Trophoblast cell (in vitro differentiated cells and primary cell): ENCODE measurements at regions not wholly inside any gene's neighbourhood (a gene's known extent, or its start where the extent isn't known, plus 50 kb on each side); places are given as distances from the start of the nearest gene placed in this dataset.

Experiments used
- DNase-seq, 2 donors: peaks; one replicate each; pipeline ENCODE4 v3.0.0-alpha.2; 2016
- H2AFZ ChIP-seq: 2 replicates; pipeline ENCODE4 v1.6.1; 2013; ENCODE audit warnings: low read length, moderate library complexity, mild to moderate bottlenecking; ENCODE audit not compliant: insufficient read depth, poor library complexity
- H2AK5ac ChIP-seq: 2 replicates; pipeline ENCODE4 v1.6.1; 2013; ENCODE audit warnings: mild to moderate bottlenecking, low read length
- H2BK120ac ChIP-seq: 2 replicates; pipeline ENCODE4 v1.6.1; 2013; ENCODE audit warnings: low read length, mild to moderate bottlenecking, moderate library complexity; ENCODE audit not compliant: insufficient read depth, poor library complexity
- H2BK12ac ChIP-seq: 2 replicates; pipeline ENCODE4 v1.6.1; 2013; ENCODE audit warnings: mild to moderate bottlenecking, low read length, moderate library complexity
- H2BK5ac ChIP-seq: 2 replicates; pipeline ENCODE4 v1.6.1; 2013; ENCODE audit warnings: low read length, low read depth, moderate library complexity, mild to moderate bottlenecking; ENCODE audit not compliant: poor library complexity
- H3K14ac ChIP-seq: 2 replicates; pipeline ENCODE4 v1.6.1; 2013; ENCODE audit warnings: mild to moderate bottlenecking, low read length
- H3K18ac ChIP-seq: 2 replicates; pipeline ENCODE4 v1.6.1; 2013; ENCODE audit warnings: mild to moderate bottlenecking, low read length
- H3K23ac ChIP-seq: 2 replicates; pipeline ENCODE4 v1.6.1; 2013; ENCODE audit warnings: low read length
- H3K27ac ChIP-seq: 2 replicates; pipeline ENCODE4 v1.5.1; 2013; ENCODE audit warnings: low read depth, mild to moderate bottlenecking, inconsistent platforms, low read length, moderate library complexity
- H3K27me3 ChIP-seq: 2 replicates; pipeline ENCODE4 v1.6.1; 2013; ENCODE audit warnings: inconsistent platforms, mild to moderate bottlenecking, low read length, moderate library complexity; ENCODE audit not compliant: insufficient read depth
- H3K36me3 ChIP-seq, 2 experiments: 1 replicate in 1 of 2; 2 replicates in 1 of 2; pipeline ENCODE4 v1.6.1; 2013; ENCODE audit warnings: low read length in 2 of 2, mild to moderate bottlenecking in 2 of 2, moderate library complexity in 1 of 2; ENCODE audit not compliant: insufficient read depth in 2 of 2, control insufficient read depth in 1 of 2
- H3K4ac ChIP-seq: 2 replicates; pipeline ENCODE4 v1.6.1; 2013; ENCODE audit warnings: low read depth, mild to moderate bottlenecking, low read length, moderate library complexity
- H3K4me1 ChIP-seq, 2 experiments: 1 replicate in 1 of 2; 2 replicates in 1 of 2; pipeline ENCODE4 v1.6.1; 2013; ENCODE audit warnings: low read length in 2 of 2, mild to moderate bottlenecking in 2 of 2, moderate library complexity in 1 of 2; ENCODE audit not compliant: insufficient read depth in 2 of 2, control insufficient read depth in 1 of 2
- H3K4me2 ChIP-seq: 2 replicates; pipeline ENCODE4 v1.6.1; 2013; ENCODE audit warnings: inconsistent platforms, mild to moderate bottlenecking, low read length, moderate library complexity
- H3K4me3 ChIP-seq: 2 replicates; pipeline ENCODE4 v1.5.1; 2013; ENCODE audit warnings: mild to moderate bottlenecking, low read depth, low read length, inconsistent platforms
- H3K79me1 ChIP-seq: one replicate; pipeline ENCODE4 v1.6.1; 2013; ENCODE audit warnings: low read length
- H3K79me2 ChIP-seq: 2 replicates; pipeline ENCODE4 v1.6.1; 2013; ENCODE audit warnings: low read length, mild to moderate bottlenecking; ENCODE audit not compliant: control insufficient read depth, insufficient read depth, poor library complexity
- H3K9ac ChIP-seq: 2 replicates; pipeline ENCODE4 v1.6.1; 2013; ENCODE audit warnings: mild to moderate bottlenecking, low read length
- H3K9me3 ChIP-seq: 2 replicates; pipeline ENCODE4 v1.6.1; 2013; ENCODE audit warnings: low read depth, mild to moderate bottlenecking, control low read depth, inconsistent platforms, low read length; ENCODE audit not compliant: insufficient read depth
- H4K12ac ChIP-seq: 2 replicates; pipeline ENCODE4 v1.6.1; 2013; ENCODE audit warnings: low read depth, mild to moderate bottlenecking, low read length, moderate library complexity
- H4K8ac ChIP-seq: 2 replicates; pipeline ENCODE4 v1.6.1; 2013; ENCODE audit warnings: low read depth, mild to moderate bottlenecking, low read length, moderate library complexity
- H4K91ac ChIP-seq: one replicate; pipeline ENCODE4 v1.6.1; 2013; ENCODE audit warnings: low read depth, mild to moderate bottlenecking, low read length, moderate library complexity
- WGBS: extraction: QIAGEN DNeasy Blood & Tissue Kit; methylation state at CpG from one replicate; pipeline ENCODE4 v1.1.7; 2013; ENCODE audit warnings: missing lambda C conversion rate; ENCODE audit not compliant: insufficient read length, insufficient coverage; ENCODE audit errors: extremely low coverage; 5-methylcytosine and 5-hydroxymethylcytosine counted together

DNA sequence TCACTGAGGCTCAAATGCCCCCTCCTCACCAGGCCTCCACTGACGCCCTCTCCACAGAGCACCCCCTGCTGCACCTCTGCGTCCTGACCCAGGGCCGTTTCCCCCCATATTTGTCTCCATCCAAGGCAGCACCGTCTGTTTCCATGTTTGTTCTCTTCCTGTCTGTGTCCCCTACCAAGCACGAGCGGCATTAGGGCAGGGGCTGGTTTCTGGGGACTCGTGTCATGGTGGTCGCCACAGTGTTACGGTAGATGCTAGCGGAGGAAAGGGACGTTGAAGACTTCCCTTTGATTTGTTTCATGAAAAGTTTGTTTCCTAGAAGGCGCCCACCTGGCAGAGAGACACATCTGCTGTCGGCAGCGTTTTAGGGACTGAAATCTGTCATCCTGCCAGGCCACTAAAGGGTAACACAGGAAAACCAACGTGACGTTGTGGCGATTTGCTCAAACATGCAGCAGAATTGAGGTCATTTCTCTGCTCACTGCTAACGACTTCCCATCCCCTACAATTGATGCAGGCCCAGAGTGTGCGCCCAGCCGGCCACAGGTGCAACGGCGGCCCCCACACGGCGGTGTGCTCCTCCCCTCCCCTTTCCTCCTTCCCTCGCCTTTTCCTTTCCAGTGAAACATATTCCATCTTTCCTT, 79.3 kb upstream of the IRX4 start:
- Histone ChIP-seq H3K27me3 (no peaks in the 10 kb centered on the region), H3K9ac (no peak overlapping the region), H3K79me2 (no peaks in the 10 kb centered on the region), H2BK5ac (no peak overlapping the region), H3K18ac (no peak overlapping the region), H2BK120ac (no peak overlapping the region), H2AK5ac (no peak overlapping the region), H3K4ac (no peak overlapping the region), H3K14ac (no peak overlapping the region), H3K79me1 (no peaks in the 10 kb centered on the region), H4K12ac (no peak overlapping the region), H4K91ac (no peak overlapping the region), H2AFZ (no peak overlapping the region), H3K4me1 (no peaks in the 10 kb centered on the region), H3K36me3 (no peaks in the 10 kb centered on the region), H3K9me3 (peaks cover 8% of the 10 kb centered on the region), H4K8ac (no peak overlapping the region), H3K23ac (no peak overlapping the region), H3K4me2 (no peak overlapping the region), H3K27ac (no peak overlapping the region), H3K4me3 (no peak overlapping the region), H2BK12ac (no peak overlapping the region)
- no peak for DNase-seq
- WGBS = 100% methylated on average over 1 of the region's 25 CpGs

- no peaks in the 10 kb centered on the region for H3K27me3 ChIP-seq
- no peak overlapping the region for H4K8ac ChIP-seq
- H3K27ac ChIP-seq = no peak overlapping the region
- no peak overlapping the region for H3K18ac ChIP-seq
- no peak overlapping the region for H2AFZ ChIP-seq
- H4K91ac ChIP-seq = no peak overlapping the region
- H3K9me3 ChIP-seq = peaks cover 8% of the 10 kb centered on the region
- DNase-seq = no peak
- H3K9ac ChIP-seq = no peak overlapping the region
- H2BK5ac ChIP-seq = no peak overlapping the region
- no peak overlapping the region for H2BK12ac ChIP-seq
- no peak overlapping the region for H2AK5ac ChIP-seq
- H3K23ac ChIP-seq = no peak overlapping the region
- H3K14ac ChIP-seq = no peak overlapping the region
- no peaks in the 10 kb centered on the region for H3K4me1 ChIP-seq
- no peak overlapping the region for H2BK120ac ChIP-seq
- H3K36me3 ChIP-seq = no peaks in the 10 kb centered on the region
- no peak overlapping the region for H4K12ac ChIP-seq
- H3K4ac ChIP-seq = no peak overlapping the region
- no peaks in the 10 kb centered on the region for H3K79me1 ChIP-seq
- H3K4me2 ChIP-seq = no peak overlapping the region
- H3K79me2 ChIP-seq = no peaks in the 10 kb centered on the region
- peak overlapping the region; percentile 44 for H3K4me3 ChIP-seq
- WGBS = no CpG with 5 or more reads among the region's 14 CpGs
Measured at GRCh38 chr5:1961304-1961946, 78.7 kb upstream of the IRX4 start.

DNA sequence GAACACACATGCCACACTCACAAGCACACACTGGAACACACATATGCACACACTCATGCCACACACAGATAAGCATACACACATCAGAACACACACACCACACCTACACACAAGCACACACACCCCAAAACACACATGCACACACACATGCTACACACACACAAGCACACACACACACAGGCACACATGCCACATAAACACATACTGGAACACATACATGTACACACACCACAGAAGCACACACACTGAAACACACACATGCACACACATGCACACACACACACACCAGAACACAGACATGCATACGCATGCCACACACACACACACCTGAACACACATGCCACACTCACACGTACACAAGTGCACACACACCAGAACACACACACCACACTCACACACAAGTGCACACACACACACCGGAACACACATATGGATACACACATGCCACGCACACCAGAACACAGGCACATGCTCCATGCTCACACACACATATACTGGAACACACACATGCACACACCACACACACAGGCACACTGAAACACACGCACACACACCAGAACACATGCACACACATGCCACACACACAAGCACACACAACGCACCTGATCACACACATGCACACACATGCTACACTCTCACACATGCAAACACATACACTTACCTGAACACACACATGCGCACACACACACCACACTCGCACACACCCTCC, 78.0 kb upstream of the IRX4 start:
- Histone ChIP-seq H3K23ac (peak overlapping the region; percentile 31), H3K18ac (no peak overlapping the region)
- no CpG with 5 or more reads among the region's 8 CpGs for WGBS

GRCh38 chr5:1959725-1960581, 77.2 kb upstream of the IRX4 start:
- Histone ChIP-seq H3K18ac (no peak overlapping the region), H3K4me3 (peak overlapping the region; percentile 44), H2BK12ac (no peak overlapping the region), H3K79me2 (no peaks in the 10 kb centered on the region), H2BK5ac (no peak overlapping the region), H3K27ac (no peak overlapping the region), H3K79me1 (no peaks in the 10 kb centered on the region), H3K9me3 (peaks cover 8% of the 10 kb centered on the region), H3K9ac (no peak overlapping the region), H3K36me3 (no peaks in the 10 kb centered on the region), H3K23ac (no peak overlapping the region), H4K8ac (no peak overlapping the region), H2AK5ac (no peak overlapping the region), H2AFZ (no peak overlapping the region), H4K12ac (no peak overlapping the region), H3K4me1 (no peaks in the 10 kb centered on the region), H3K4ac (no peak overlapping the region), H2BK120ac (no peak overlapping the region), H3K14ac (no peak overlapping the region), H3K27me3 (no peaks in the 10 kb centered on the region), H3K4me2 (no peak overlapping the region), H4K91ac (no peak overlapping the region)
- no peak for DNase-seq
- WGBS = no CpG with 5 or more reads among the region's 27 CpGs

More for the DNA sequence above, 78.0 kb upstream of the IRX4 start:
- no peak overlapping the region for H4K12ac ChIP-seq
- H3K27me3 ChIP-seq = no peaks in the 10 kb centered on the region
- no peak overlapping the region for H3K9ac ChIP-seq
- H3K4me2 ChIP-seq = no peak overlapping the region
- H3K4me3 ChIP-seq = peak overlapping the region; percentile 44
- H2BK12ac ChIP-seq = no peak overlapping the region
- no peaks in the 10 kb centered on the region for H3K4me1 ChIP-seq
- no peak overlapping the region for H2BK120ac ChIP-seq
- no peaks in the 10 kb centered on the region for H3K79me1 ChIP-seq
- H4K8ac ChIP-seq = no peak overlapping the region
- H3K4ac ChIP-seq = no peak overlapping the region
- H3K36me3 ChIP-seq = no peaks in the 10 kb centered on the region
- H2AFZ ChIP-seq = no peak overlapping the region
- DNase-seq = no peak
- H3K9me3 ChIP-seq = peaks cover 8% of the 10 kb centered on the region
- H3K14ac ChIP-seq = no peak overlapping the region
- no peaks in the 10 kb centered on the region for H3K79me2 ChIP-seq
- H2AK5ac ChIP-seq = no peak overlapping the region
- no peak overlapping the region for H3K27ac ChIP-seq
- no peak overlapping the region for H4K91ac ChIP-seq
- H2BK5ac ChIP-seq = no peak overlapping the region
